Left ventricle myocardium inferior (tissue), 1 donor: ENCODE measurements at regions not wholly inside any gene's neighbourhood (a gene's known extent, or its start where the extent isn't known, plus 50 kb on each side); places are given as distances from the start of the nearest gene placed in this dataset.

ENCODE experiments used
- DNase-seq: peaks from one replicate; pipeline ENCODE4 v3.0.0-alpha.2; 2020
- H3K27ac ChIP-seq: fragments of 200-600 bp; replicated peaks from 2 replicates; pipeline ENCODE4 v1.8.0; 2021
- H3K27me3 ChIP-seq: fragments of 200-600 bp; 2 replicates; pipeline ENCODE4 v1.8.0; 2021; ENCODE audit warnings: low read depth
- H3K36me3 ChIP-seq: fragments of 200-600 bp; 2 replicates; pipeline ENCODE4 v1.8.0; 2021
- H3K4me1 ChIP-seq: fragments of 200-600 bp; 2 replicates; pipeline ENCODE4 v1.8.0; 2021
- H3K4me3 ChIP-seq: fragments of 200-600 bp; 2 replicates; pipeline ENCODE4 v1.8.0; 2021; ENCODE audit warnings: mild to moderate bottlenecking, moderate library complexity
- H3K9me3 ChIP-seq: fragments of 200-600 bp; replicated peaks from 2 replicates; pipeline ENCODE4 v1.8.0; 2021
- intact Hi-C: fragments of 100-400 bp; cut with micrococcal nuclease; formaldehyde crosslinking; loops from one replicate; pipeline ENCODE4 v1.11.0; 2022
- TF ChIP-seq, protein P1 (sequence below): fragments of 200-600 bp; IDR thresholded peaks from 2 replicates; pipeline ENCODE4 v1.8.0; 2021; ENCODE audit warnings: antibody characterized with exemption, mild to moderate bottlenecking, borderline replicate concordance
- donor health status: DM: no; HTN: yes; CAD: no; lungs with severe emphysema.

DNA sequence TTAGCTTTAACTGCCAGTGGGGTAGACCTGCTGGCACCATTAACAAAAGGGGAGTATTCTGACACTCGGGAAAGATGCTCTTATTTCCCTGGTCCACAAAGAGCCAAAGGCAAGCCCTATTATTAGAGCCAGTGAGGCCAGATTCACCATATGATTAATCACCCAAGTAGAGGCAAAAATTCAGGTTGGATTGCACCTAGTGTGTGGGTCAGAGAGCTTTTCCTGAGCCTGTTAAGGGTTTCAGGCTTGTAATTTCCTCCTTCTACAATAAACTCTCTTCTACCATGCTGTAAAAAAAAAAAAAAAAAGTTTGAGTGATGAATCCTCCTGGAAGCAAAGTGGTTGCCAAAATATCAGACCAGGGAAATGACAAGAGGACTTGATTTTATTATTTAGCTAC is 163.5 kb downstream of the MBL2 start:
- no peaks in the 10 kb centered on the region for H3K4me1 ChIP-seq
- TF ChIP-seq, protein P1, sequence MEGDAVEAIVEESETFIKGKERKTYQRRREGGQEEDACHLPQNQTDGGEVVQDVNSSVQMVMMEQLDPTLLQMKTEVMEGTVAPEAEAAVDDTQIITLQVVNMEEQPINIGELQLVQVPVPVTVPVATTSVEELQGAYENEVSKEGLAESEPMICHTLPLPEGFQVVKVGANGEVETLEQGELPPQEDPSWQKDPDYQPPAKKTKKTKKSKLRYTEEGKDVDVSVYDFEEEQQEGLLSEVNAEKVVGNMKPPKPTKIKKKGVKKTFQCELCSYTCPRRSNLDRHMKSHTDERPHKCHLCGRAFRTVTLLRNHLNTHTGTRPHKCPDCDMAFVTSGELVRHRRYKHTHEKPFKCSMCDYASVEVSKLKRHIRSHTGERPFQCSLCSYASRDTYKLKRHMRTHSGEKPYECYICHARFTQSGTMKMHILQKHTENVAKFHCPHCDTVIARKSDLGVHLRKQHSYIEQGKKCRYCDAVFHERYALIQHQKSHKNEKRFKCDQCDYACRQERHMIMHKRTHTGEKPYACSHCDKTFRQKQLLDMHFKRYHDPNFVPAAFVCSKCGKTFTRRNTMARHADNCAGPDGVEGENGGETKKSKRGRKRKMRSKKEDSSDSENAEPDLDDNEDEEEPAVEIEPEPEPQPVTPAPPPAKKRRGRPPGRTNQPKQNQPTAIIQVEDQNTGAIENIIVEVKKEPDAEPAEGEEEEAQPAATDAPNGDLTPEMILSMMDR, result no peak
- no peak overlapping the region for H3K27ac ChIP-seq
- DNase-seq, result no peak
- no peaks in the 10 kb centered on the region for H3K27me3 ChIP-seq
- no peaks in the 10 kb centered on the region for H3K36me3 ChIP-seq
- H3K9me3 ChIP-seq, result no peaks in the 10 kb centered on the region
- H3K4me3 ChIP-seq, result no peak overlapping the region
- intact Hi-C loops, result no loop called here

DNA sequence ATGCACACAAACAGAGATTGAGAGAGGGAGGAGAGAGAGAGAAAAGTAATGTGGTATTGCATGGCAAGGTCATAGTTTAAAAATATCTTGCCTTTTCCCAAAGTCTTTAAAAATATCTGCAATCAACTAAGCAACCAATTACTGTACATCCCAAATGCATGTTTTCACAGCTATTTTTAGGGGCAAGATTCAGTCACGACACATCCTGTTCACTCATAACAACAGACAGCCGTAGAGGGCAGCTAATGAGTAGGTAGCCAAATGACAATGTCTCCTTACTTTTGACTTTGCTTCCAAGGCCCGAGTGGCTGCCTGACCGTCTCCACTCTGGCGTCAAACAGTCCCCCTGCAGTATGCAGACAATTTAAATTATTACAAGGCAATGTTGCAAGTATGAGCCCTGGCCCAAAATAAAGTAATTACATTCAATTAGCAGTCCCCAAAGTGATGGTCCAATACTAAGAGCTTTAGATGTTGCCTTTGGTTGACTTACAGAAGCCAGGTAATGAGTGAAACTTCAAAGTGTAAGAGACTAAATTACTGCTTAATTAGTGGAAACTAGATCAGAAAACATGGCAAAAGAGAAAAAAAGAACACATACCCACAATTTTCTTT is 162.9 kb downstream of the MBL2 start:
- no peak for DNase-seq
- H3K9me3 ChIP-seq, result no peaks in the 10 kb centered on the region
- no peaks in the 10 kb centered on the region for H3K4me1 ChIP-seq
- H3K4me3 ChIP-seq, result no peak overlapping the region
- H3K36me3 ChIP-seq, result no peaks in the 10 kb centered on the region
- TF ChIP-seq, protein P1, result no peak
- intact Hi-C loops, result no loop called here
- no peak overlapping the region for H3K27ac ChIP-seq
- H3K27me3 ChIP-seq, result no peaks in the 10 kb centered on the region

DNA sequence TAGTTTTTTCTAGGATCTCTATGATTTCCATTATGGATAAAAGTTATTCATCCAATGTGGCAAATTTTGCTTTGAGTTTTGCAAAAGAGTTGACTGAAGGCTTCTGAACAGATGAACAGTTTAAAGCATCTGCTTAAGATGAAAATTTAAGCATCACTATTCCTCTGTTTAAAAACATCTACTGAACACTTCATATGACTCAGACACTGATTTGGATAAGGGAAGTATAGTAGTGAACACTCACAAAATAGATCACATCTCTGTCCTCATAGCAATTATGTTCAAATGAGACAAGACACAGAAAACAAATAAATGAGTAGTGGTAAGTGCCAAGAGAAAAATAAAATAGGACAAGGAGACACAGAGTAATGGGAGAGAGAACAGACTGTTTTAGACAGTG is 157.3 kb downstream of the MBL2 start:
- Histone ChIP-seq H3K4me3 (no peak overlapping the region), H3K36me3 (no peaks in the 10 kb centered on the region), H3K9me3 (no peaks in the 10 kb centered on the region), H3K27me3 (no peaks in the 10 kb centered on the region), H3K4me1 (no peaks in the 10 kb centered on the region), H3K27ac (no peak overlapping the region)
- no peak for DNase-seq
- intact Hi-C loops, result no loop called here
- TF ChIP-seq, protein P1, result no peak

DNA sequence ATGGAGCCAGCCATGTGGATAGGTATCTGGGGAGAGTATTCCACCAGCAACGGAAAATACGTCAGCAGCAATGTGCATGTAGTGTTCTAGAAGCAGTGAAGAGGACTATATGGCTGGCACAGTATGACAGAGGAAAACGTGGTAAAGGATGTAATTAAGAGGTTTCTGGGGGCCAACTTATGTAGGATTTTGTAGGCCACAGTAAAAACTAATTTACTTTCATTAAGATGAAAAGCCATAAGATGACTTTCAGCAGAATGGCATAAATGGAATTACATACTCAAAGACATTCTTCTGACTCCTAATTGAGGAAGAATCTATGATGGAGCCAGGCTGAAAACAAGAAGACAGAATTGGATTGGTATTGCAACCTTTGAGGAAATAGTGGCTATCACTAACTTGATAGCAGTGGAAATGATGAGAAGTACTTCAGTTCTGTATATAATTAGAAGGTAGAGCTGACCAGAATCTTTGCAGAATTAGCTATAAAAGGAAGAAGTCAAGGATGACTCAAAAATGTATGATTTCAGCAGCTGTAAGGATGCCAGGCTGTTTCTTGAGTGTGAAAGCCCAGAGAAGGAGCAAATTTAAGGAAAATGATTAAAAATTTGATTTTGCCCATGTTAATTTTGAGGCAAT is 156.7 kb downstream of the MBL2 start:
- intact Hi-C loops, result no loop called here
- no peak overlapping the region for H3K27ac ChIP-seq

DNA sequence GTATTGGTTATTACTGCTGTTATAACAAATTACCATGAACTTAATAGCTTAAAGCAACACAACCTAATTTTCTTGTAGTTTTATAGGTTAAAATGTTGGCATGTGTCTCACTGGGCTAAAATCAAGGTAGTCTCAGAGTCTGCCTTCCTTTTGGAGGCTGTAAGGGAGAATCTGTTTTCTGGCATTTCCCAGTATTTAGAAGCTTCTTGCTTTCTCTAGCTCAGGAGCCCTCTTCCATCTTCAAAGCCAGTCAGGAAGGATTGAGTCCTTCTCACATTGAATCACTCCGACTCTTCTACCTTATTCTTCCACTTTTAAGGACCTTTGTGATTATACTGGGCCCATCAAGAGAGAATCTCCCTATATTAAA is 156.2 kb downstream of the MBL2 start:
- H3K4me3 ChIP-seq, result no peak overlapping the region
- no peaks in the 10 kb centered on the region for H3K36me3 ChIP-seq
- H3K27me3 ChIP-seq, result no peaks in the 10 kb centered on the region
- no peak overlapping the region for H3K27ac ChIP-seq
- H3K9me3 ChIP-seq, result no peaks in the 10 kb centered on the region
- DNase-seq, result no peak
- H3K4me1 ChIP-seq, result no peaks in the 10 kb centered on the region
- intact Hi-C loops, result no loop called here
- TF ChIP-seq, protein P1, result no peak

More for the DNA sequence above, 156.7 kb downstream of the MBL2 start:
- Histone ChIP-seq H3K27me3 (no peaks in the 10 kb centered on the region), H3K4me3 (no peak overlapping the region), H3K9me3 (no peaks in the 10 kb centered on the region), H3K36me3 (no peaks in the 10 kb centered on the region), H3K4me1 (no peaks in the 10 kb centered on the region)
- TF ChIP-seq, protein P1, result no peak
- no peak for DNase-seq
